ENCODE measurements at regions not wholly inside any gene's neighbourhood (a gene's known extent, or its start where the extent isn't known, plus 50 kb on each side); places are given as distances from the start of the nearest gene placed in this dataset.

DNA sequence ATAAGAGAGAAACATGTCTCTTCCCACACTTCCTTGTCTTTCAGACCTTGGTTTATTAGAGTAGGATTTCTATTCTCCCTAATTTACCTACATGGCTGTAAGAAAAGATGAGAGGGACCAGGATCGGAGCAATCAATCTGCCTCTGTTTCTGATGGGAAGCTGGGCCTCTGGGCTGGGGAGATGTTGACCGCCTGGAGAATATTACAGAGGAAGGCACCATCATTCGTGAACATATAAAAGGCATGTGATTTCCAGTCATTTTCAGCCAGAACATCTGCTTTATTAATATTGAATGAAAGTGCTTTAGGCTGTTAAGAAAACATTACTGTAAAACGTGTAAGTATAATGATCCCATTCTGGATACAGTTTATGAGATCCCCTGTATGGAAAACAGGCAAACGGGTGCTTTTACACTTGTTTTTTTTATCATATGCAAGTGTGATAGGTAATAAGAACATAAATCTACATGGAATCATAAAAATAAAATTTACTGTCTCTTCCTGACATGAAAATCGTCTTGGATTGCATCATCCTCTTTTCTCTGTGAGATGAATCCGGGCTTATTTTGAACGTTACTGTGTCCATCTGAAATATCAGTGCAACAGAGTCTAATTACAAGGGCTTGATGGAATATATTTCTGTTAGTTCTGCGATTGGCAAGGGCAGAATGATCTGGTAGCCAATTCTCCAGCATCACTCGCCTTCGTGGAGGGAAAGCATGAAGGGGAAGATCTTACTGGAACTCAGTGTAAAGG, 94.5 kb upstream of the BAIAP2L1 start:
- Mint-ChIP-seq H3K4me1 (no peaks in the 10 kb centered on the region), H3K27ac (no peak overlapping the region), H3K27me3 (no peaks in the 10 kb centered on the region), H3K4me3 (no peak overlapping the region), H3K9me3 (peaks cover 19% of the 10 kb centered on the region), H3K36me3 (no peaks in the 10 kb centered on the region)
- DNase-seq: no peak
- CTCF ChIA-PET: no interaction called here

DNA sequence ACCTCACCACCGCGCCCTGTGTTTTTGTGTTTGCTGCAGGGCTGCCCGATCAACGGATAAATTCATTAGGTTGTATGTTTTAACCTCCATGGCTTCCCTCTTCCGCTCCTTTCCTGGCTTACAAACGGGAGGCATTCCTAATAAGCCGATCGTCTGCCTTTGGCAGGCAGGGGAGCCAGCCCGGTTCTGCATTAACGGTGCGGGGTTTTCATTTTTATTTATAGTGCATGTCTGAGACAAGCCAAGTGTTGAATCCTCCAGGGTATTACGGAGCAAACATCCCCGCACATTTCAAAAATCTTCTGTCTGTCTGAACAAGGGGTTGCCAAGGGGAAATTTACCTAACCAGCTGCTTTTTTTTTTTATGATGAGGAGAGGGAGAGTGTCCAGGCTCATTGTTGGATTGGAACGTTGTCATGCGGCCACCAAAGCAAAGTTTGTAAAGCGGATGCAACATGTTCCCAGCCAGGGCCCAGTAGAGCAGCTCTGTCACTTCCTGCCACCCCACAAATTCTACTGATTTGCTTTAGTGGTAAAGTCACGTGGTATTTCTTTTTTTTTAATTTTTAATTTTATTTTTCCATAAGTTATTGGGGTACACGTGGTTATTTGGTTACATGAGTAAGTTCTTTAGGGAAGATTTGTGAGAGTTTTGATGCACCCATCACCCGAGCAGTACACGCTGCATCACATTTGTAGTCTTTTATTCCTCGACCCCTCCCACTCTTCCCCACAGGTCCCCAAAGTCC, 92.3 kb upstream of the BAIAP2L1 start:
- no peak for DNase-seq
- CTCF ChIA-PET: no interaction called here
- H3K27me3 Mint-ChIP-seq: no peaks in the 10 kb centered on the region
- H3K4me3 Mint-ChIP-seq: no peak overlapping the region
- H3K27ac Mint-ChIP-seq: no peak overlapping the region
- H3K9me3 Mint-ChIP-seq: peaks cover 19% of the 10 kb centered on the region
- H3K4me1 Mint-ChIP-seq: no peaks in the 10 kb centered on the region
- no peaks in the 10 kb centered on the region for H3K36me3 Mint-ChIP-seq

DNA sequence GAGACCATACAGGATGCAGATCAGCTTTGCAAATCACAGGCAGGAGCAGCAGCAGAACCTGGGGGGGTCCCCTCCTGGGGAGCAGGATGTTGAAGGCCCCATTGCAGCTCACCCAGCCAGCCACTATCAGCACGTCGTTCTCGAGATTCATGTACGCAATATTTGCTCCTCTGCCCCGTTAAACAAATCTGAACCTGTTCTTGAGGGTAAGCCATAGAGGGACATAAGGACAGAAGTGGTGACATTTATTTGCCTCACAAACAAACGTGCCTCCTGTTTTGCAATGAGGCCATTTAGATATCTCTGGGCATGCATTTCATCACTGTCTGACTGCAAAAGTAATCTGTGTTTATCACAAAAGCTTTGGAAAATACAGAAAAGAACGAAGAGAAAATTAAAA, 87.3 kb upstream of the BAIAP2L1 start:
- H3K4me1 Mint-ChIP-seq: no peaks in the 10 kb centered on the region
- CTCF ChIA-PET: no interaction called here
- DNase-seq: no peak
- H3K27ac Mint-ChIP-seq: no peak overlapping the region
- no peaks in the 10 kb centered on the region for H3K27me3 Mint-ChIP-seq
- no peaks in the 10 kb centered on the region for H3K36me3 Mint-ChIP-seq
- H3K9me3 Mint-ChIP-seq: peaks cover 8% of the 10 kb centered on the region
- H3K4me3 Mint-ChIP-seq: no peak overlapping the region

DNA sequence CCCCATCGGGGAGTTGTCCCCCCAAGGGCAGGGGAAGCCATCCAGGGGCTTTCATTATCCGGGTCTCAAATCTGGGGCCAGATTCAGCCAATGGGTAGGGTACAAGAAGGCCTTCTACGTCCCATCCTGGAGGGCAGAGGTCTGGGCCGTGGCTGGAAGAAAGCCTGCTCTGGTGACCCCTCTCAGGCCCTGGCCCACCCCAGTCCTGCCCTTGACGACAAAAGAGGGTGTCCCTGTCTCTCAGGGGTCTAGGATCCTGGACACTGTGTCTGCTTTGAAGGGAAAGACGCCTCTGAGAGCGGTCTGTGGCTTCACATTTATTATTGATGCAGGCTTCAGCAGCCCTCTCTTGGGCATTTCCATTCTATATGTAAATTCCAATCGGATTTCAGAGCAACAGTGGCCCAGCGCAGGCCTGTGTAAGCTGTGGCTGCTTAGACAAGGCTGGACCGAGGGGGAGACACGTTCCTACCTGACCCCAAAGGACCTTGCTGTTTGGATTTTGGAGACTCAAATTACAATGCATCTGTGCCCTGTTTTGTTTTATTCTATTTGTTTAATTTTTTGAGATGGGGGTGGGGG, 83.2 kb upstream of the BAIAP2L1 start:
- no peak overlapping the region for H3K4me3 Mint-ChIP-seq
- H3K4me1 Mint-ChIP-seq: no peaks in the 10 kb centered on the region
- no peak for DNase-seq
- CTCF ChIA-PET: no interaction called here
- H3K27ac Mint-ChIP-seq: no peak overlapping the region
- peaks cover 8% of the 10 kb centered on the region for H3K9me3 Mint-ChIP-seq
- H3K36me3 Mint-ChIP-seq: no peaks in the 10 kb centered on the region
- H3K27me3 Mint-ChIP-seq: no peaks in the 10 kb centered on the region

DNA sequence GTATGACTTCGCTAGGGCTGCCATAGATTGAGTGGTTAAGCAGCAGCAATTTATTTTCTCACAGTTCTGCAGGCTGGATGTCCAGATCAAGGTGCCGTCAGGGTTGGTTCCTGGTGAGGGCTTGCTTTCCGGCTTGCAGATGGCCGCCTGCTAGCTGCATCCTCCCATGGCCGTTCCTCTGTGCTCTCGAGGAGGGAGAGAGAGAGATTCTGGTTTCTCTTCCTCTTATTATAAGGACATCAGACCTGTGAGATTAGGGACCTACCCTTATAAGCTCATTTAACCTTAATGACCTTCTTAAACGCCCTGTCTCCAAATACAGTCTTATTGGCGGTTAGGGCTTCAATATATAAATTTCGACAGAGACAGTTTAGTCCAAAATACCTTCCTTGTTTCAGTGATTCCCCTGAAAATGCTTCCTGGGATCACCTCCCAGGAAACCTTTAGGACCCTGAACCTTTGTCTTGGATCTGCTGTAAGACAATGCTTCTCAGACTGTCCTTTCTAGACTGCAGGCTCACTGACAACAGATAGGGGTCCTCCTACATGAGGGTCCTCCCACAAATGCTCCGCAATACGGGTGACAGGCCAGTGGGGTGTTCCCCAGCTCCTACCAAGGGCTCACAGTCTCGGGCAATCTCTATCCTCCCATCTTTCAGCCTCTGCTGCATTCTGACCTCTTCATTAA, 82.5 kb upstream of the BAIAP2L1 start:
- Mint-ChIP-seq H3K27ac (no peak overlapping the region), H3K4me3 (no peak overlapping the region), H3K36me3 (no peaks in the 10 kb centered on the region), H3K27me3 (no peaks in the 10 kb centered on the region), H3K4me1 (no peaks in the 10 kb centered on the region), H3K9me3 (peaks cover 8% of the 10 kb centered on the region)
- DNase-seq: no peak
- CTCF ChIA-PET: no interaction called here

DNA sequence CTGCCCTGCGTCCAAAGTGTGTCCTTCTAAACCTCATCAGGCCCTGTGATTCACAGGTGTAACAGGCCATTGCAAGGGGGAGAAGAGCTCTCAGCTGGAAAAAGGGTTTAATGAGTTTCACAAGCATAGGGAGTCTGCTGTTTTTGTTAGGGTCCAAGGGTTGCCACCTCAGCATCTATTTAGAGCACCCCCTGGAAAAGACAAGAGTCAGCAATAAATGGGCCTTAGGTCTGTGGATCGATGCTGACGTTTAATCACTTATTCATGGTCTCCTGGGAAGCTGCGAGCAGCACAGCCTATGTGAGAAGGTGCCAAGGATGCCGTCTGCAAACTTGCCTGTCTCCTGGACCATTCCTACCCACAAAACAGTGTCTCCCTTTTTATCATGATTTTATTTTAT, 78.4 kb upstream of the BAIAP2L1 start:
- H3K4me1 Mint-ChIP-seq: no peaks in the 10 kb centered on the region
- H3K9me3 Mint-ChIP-seq: no peaks in the 10 kb centered on the region
- H3K27me3 Mint-ChIP-seq: peaks cover 5% of the 10 kb centered on the region
- H3K4me3 Mint-ChIP-seq: no peak overlapping the region
- CTCF ChIA-PET: no interaction called here
- no peaks in the 10 kb centered on the region for H3K36me3 Mint-ChIP-seq
- no peak overlapping the region for H3K27ac Mint-ChIP-seq
- no peak for DNase-seq

DNA sequence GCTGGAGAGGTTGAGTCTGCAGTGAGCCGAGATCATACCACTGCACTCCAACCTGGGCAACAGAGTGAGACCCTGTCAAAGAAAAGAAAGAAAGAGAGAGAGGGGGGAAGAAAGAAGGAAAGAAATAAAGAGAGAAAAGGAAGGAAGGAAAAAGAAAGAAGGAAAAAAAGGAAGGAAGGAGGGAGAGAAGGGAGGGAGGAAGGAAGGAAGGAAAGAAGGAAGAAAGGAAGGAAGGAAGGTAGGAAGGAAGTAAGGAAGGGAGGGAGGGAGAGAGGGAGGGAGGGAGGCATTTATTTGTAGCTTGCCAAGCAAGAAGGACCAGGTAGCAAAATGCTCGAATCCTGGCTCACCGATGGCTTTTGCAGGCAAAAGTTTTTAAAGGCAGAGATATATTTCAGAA, 74.5 kb upstream of the BAIAP2L1 start:
- no peak for DNase-seq
- CTCF ChIA-PET: interaction anchor here (0.6 kb wide), 1 partner anchor 275 kb away, joined by 3 read pairs; no protein-coding TSS in a partner anchor
- H3K27me3 Mint-ChIP-seq: peaks cover 10% of the 10 kb centered on the region

DNA sequence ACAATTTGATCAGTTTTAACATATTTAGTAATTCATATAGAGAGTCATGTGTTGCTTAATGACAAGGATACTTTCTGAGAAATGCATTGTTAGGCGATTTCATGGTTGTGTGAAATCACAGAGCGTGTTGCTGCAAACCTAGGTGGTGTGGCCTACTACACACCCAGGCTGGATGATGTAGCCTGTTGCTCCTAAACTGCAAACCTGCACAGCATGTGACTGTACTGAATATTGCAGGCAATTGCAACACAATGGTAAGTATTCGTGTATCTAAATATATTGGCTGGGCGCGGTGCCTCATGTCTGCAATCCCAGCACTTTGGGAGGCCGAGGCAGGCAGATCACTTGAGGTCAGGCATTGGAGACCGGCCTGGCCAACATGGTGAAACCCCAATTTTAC, 73.7 kb upstream of the BAIAP2L1 start:
- DNase-seq: no peak
- no peaks in the 10 kb centered on the region for H3K9me3 Mint-ChIP-seq
- no peaks in the 10 kb centered on the region for H3K4me1 Mint-ChIP-seq
- CTCF ChIA-PET: no interaction called here
- peaks cover 17% of the 10 kb centered on the region for H3K27me3 Mint-ChIP-seq
- H3K36me3 Mint-ChIP-seq: no peaks in the 10 kb centered on the region
- H3K27ac Mint-ChIP-seq: no peak overlapping the region
- no peak overlapping the region for H3K4me3 Mint-ChIP-seq

More for the DNA sequence above, 74.5 kb upstream of the BAIAP2L1 start:
- H3K9me3 Mint-ChIP-seq: no peaks in the 10 kb centered on the region
- no peak overlapping the region for H3K4me3 Mint-ChIP-seq
- H3K4me1 Mint-ChIP-seq: no peaks in the 10 kb centered on the region
- no peak overlapping the region for H3K27ac Mint-ChIP-seq
- no peaks in the 10 kb centered on the region for H3K36me3 Mint-ChIP-seq

DNA sequence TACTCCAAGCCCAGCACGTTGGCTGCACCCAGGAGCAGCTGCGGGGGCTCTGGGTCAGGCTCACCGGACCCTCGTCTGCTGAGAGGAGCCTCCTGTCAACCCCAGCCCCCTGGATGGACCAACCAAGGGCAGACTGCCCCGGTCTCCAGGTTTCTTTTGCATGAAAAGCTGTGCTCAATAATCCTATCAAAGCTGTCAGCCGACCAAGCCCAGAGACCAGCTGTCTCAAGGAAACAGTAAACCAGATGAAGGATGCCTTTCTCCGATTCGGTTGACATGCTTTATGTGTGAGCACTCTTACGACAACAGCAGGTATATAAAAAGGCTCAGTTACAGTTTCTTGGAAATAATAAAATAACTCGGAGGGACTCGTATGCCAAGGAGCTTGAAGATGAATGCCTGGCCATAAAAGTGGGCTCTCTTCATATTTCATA, 71.6 kb upstream of the BAIAP2L1 start:
- Mint-ChIP-seq H3K4me1 (no peaks in the 10 kb centered on the region), H3K36me3 (no peaks in the 10 kb centered on the region), H3K27ac (no peak overlapping the region), H3K27me3 (peaks cover 21% of the 10 kb centered on the region), H3K9me3 (peaks cover 4% of the 10 kb centered on the region), H3K4me3 (no peak overlapping the region)
- no peak for DNase-seq
- CTCF ChIA-PET: no interaction called here

DNA sequence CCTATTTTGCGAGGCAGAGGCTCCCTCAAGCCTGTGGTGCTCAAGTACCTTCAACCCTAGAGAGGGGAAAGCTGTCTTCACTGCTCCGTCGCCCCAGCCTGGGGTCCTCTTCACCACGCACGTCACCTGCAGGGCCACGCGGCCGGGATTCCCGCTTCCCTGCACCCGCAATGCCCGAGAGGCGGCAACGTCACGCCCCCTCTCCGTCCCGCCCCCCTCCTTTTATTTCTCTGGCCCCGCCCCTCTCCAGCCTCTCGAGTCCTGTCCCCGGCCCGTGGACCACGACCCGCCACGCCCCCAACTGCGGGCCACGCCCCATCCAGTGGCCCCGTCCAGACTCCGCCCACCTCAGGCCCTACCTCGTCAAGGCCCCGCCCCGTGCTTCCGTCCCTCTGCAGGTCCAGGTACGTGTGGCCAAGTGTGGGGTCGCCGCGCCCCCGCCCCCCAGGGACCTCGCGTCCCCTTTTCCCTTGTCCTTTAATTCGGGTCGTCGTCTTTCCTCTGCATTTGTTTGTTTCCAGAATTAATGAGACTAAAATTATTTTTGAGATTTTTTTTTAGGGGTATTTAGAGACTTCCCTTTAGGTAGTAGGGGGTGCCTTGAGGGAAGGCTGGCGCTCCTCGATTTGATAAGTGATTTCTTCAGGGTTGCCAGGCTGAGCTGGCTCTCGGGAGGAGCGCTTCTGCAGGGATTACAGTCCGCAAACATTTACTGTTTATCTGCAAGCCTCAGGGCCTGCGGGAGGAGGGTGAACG, 69.8 kb upstream of the BAIAP2L1 start:
- no peak overlapping the region for H3K4me3 Mint-ChIP-seq
- peak; percentile 26 for DNase-seq
- CTCF ChIA-PET: no interaction called here

DNA sequence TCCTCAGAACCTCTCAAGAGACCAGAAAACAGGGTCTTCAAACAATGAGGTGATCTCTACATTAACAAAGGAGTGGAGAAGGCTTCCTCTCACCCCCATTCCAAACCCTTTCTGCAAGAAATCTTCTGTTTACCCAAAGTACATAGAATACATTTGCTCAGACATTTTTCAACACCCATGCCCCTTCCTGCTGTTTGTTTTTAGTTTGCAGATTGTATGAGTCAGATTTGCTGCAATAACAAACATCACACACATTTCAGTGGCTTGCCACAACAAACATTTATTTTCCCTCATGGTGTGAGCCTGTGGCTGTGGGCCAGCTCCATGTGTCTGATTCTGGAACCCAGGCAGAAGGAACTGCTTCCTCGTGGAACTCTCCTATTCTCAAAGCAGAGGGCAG, 68.2 kb upstream of the BAIAP2L1 start:
- no peak for DNase-seq
- no peaks in the 10 kb centered on the region for H3K36me3 Mint-ChIP-seq
- CTCF ChIA-PET: no interaction called here

More for the DNA sequence above, 69.8 kb upstream of the BAIAP2L1 start:
- H3K36me3 Mint-ChIP-seq: no peaks in the 10 kb centered on the region
- no peaks in the 10 kb centered on the region for H3K4me1 Mint-ChIP-seq
- peaks cover 4% of the 10 kb centered on the region for H3K9me3 Mint-ChIP-seq
- H3K27ac Mint-ChIP-seq: no peak overlapping the region
- peaks cover 21% of the 10 kb centered on the region for H3K27me3 Mint-ChIP-seq

DNA sequence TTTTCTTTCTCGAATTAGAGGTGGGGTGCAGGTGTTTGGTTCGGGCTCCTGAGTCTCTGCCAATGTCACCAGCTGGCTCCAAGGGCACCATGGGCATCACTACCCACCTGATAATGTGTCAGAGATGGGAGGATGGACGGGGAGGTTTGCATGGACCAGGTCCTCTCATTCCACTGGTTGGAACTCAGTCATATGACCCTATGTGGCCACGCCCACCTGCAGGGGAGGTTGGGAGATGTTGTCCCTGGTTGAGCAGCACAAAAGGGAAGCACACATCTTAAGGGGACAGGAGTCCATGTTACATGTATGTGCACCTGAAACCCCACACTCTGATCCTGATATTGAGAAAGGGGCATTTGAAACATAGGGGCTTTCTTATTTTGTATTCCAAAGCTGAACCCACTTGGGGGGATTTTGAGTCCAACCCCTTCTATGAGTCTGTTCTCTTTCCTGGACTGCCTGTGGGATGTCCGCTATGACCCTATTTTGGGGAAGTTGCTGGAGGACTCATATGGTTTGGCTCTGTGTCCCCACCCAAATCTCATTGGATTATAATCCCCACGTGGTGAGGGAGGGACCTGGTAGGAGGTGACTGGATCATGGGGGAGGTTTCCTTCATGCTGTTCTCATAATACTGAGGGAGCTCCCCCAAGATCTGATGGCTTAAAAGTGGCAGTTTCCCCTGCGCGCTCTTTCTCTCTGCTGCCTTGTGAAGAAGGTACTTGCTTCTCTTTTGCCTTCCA, 66.9 kb upstream of the BAIAP2L1 start:
- no peak overlapping the region for H3K27ac Mint-ChIP-seq
- CTCF ChIA-PET: no interaction called here

More for the DNA sequence above, 68.2 kb upstream of the BAIAP2L1 start:
- peaks cover 4% of the 10 kb centered on the region for H3K9me3 Mint-ChIP-seq
- no peaks in the 10 kb centered on the region for H3K4me1 Mint-ChIP-seq
- no peak overlapping the region for H3K4me3 Mint-ChIP-seq
- H3K27me3 Mint-ChIP-seq: peaks cover 16% of the 10 kb centered on the region
- H3K27ac Mint-ChIP-seq: no peak overlapping the region

DNA sequence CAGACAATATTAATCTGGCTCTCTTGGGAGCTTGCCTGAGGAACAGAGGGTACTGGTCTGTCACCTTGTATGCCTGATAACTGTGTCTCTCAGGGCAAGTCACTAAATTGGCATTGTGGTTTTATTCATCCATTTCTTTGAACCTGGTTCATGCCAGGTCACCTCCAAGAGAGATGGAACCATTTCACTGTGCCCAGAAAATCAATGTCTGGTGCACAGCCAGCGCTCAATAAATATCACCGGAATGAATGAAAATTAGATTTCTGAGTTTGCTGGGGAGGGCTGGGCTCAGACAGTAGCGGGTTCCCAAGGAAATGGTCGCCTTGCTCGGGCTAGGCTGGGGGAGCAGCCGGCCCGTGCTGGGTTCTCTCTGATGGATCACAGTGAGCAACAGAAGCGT, 64.1 kb upstream of the BAIAP2L1 start:
- Mint-ChIP-seq H3K27me3 (peaks cover 8% of the 10 kb centered on the region), H3K9me3 (peaks cover 4% of the 10 kb centered on the region), H3K27ac (no peak overlapping the region), H3K36me3 (no peaks in the 10 kb centered on the region), H3K4me1 (no peaks in the 10 kb centered on the region), H3K4me3 (no peak overlapping the region)
- no peak for DNase-seq
- CTCF ChIA-PET: no interaction called here

More for the DNA sequence above, 66.9 kb upstream of the BAIAP2L1 start:
- Mint-ChIP-seq H3K36me3 (no peaks in the 10 kb centered on the region), H3K4me1 (no peaks in the 10 kb centered on the region), H3K27me3 (peaks cover 16% of the 10 kb centered on the region), H3K9me3 (peaks cover 4% of the 10 kb centered on the region), H3K4me3 (no peak overlapping the region)
- DNase-seq: no peak
